HUES64 (cell line): ENCODE measurements at regions not wholly inside any gene's neighbourhood (a gene's known extent, or its start where the extent isn't known, plus 50 kb on each side); places are given as distances from the start of the nearest gene placed in this dataset.

Source experiments
- H3K27ac ChIP-seq: 2 replicates; pipeline ENCODE4 v1.7.0; 2013; ENCODE audit warnings: low read depth, low read length, inconsistent platforms
- H3K27me3 ChIP-seq: 2 replicates; pipeline ENCODE4 v1.6.1; 2013; ENCODE audit warnings: mild to moderate bottlenecking, low read length; ENCODE audit not compliant: insufficient read depth
- H3K36me3 ChIP-seq: 2 replicates; pipeline ENCODE4 v1.6.1; 2013; ENCODE audit warnings: mild to moderate bottlenecking, low read length; ENCODE audit not compliant: insufficient read depth
- H3K4me1 ChIP-seq: 2 replicates; pipeline ENCODE4 v1.6.1; 2013; ENCODE audit warnings: mild to moderate bottlenecking, low read length, moderate library complexity; ENCODE audit not compliant: insufficient read depth
- H3K4me3 ChIP-seq: 2 replicates; pipeline ENCODE4 v1.5.1; 2013; ENCODE audit warnings: mild to moderate bottlenecking, low read length, moderate library complexity
- H3K9ac ChIP-seq: 2 replicates; pipeline ENCODE4 v1.6.1; 2013; ENCODE audit warnings: mild to moderate bottlenecking, low read depth, low read length
- H3K9me3 ChIP-seq: 2 replicates; pipeline ENCODE4 v1.6.1; 2013; ENCODE audit warnings: low read depth, low read length; ENCODE audit not compliant: insufficient read depth
- WGBS: fragments of 150-250, 120-280 bp; methylation state at CpG from one replicate; pipeline ENCODE4 v1.1.7; 2013; ENCODE audit warnings: missing lambda C conversion rate; 5-methylcytosine and 5-hydroxymethylcytosine counted together

GRCh38 chr5:77928776-77929300, 152.7 kb upstream of the TBCA start:
- H3K9me3 ChIP-seq: no peaks in the 10 kb centered on the region
- no peak overlapping the region for H3K4me3 ChIP-seq
- H3K36me3 ChIP-seq: no peaks in the 10 kb centered on the region
- peaks cover 7% of the 10 kb centered on the region; the same call in 1 of the 2 replicates for H3K27me3 ChIP-seq
- no peak overlapping the region for H3K27ac ChIP-seq
- H3K4me1 ChIP-seq: peaks cover 13% of the 10 kb centered on the region
- no peak overlapping the region for H3K9ac ChIP-seq
- WGBS: 88% methylated on average over 9 of the region's 9 CpGs

- WGBS: 95% methylated on average over 1 of the region's 1 CpG
- no peaks in the 10 kb centered on the region for H3K36me3 ChIP-seq
- H3K9me3 ChIP-seq: no peaks in the 10 kb centered on the region
- H3K4me3 ChIP-seq: no peak overlapping the region
- H3K4me1 ChIP-seq: peaks cover 16% of the 10 kb centered on the region
- H3K9ac ChIP-seq: no peak overlapping the region
- no peak overlapping the region for H3K27ac ChIP-seq
- H3K27me3 ChIP-seq: peaks cover 5% of the 10 kb centered on the region; the same call in 1 of the 2 replicates
These were observed 150.2 kb upstream of the TBCA start for GRCh38 chr5:77926337-77926736.

- WGBS: 91% methylated on average over 3 of the region's 3 CpGs
- Histone ChIP-seq H3K27ac (no peak overlapping the region), H3K27me3 (peaks cover 5% of the 10 kb centered on the region; the same call in 1 of the 2 replicates), H3K4me1 (peaks cover 16% of the 10 kb centered on the region), H3K9me3 (no peaks in the 10 kb centered on the region), H3K36me3 (no peaks in the 10 kb centered on the region), H3K4me3 (no peak overlapping the region), H3K9ac (no peak overlapping the region)
These were observed 149.4 kb upstream of the TBCA start for GRCh38 chr5:77925503-77925902.

GRCh38 chr5:77924081-77924480, 147.9 kb upstream of the TBCA start:
- Histone ChIP-seq H3K27me3 (no peaks in the 10 kb centered on the region), H3K27ac (no peak overlapping the region)

GRCh38 chr5:77923666-77924065, 147.5 kb upstream of the TBCA start:
- H3K4me3 ChIP-seq: no peak overlapping the region
- no peaks in the 10 kb centered on the region for H3K36me3 ChIP-seq
- no peaks in the 10 kb centered on the region for H3K9me3 ChIP-seq
- 85% methylated on average over 3 of the region's 4 CpGs for WGBS
- no peak overlapping the region for H3K9ac ChIP-seq
- peaks cover 16% of the 10 kb centered on the region for H3K4me1 ChIP-seq
- no peak overlapping the region for H3K27ac ChIP-seq
- no peaks in the 10 kb centered on the region for H3K27me3 ChIP-seq

More at GRCh38 chr5:77924081-77924480, 147.9 kb upstream of the TBCA start:
- Histone ChIP-seq H3K4me3 (no peak overlapping the region), H3K4me1 (peaks cover 16% of the 10 kb centered on the region), H3K9me3 (no peaks in the 10 kb centered on the region), H3K9ac (no peak overlapping the region), H3K36me3 (no peaks in the 10 kb centered on the region)
- WGBS: 23% methylated on average over 2 of the region's 3 CpGs

- H3K27ac ChIP-seq: no peak overlapping the region
- 91% methylated on average over 4 of the region's 4 CpGs for WGBS
- peaks cover 16% of the 10 kb centered on the region for H3K4me1 ChIP-seq
- H3K9me3 ChIP-seq: no peaks in the 10 kb centered on the region
- H3K36me3 ChIP-seq: no peaks in the 10 kb centered on the region
- no peak overlapping the region for H3K9ac ChIP-seq
- no peaks in the 10 kb centered on the region for H3K27me3 ChIP-seq
- no peak overlapping the region for H3K4me3 ChIP-seq
These were observed 145.1 kb upstream of the TBCA start for GRCh38 chr5:77921094-77921768.

GRCh38 chr5:77920359-77921058, 144.4 kb upstream of the TBCA start:
- no peaks in the 10 kb centered on the region for H3K36me3 ChIP-seq
- WGBS: 91% methylated on average over 5 of the region's 5 CpGs

GRCh38 chr5:77915346-77915745, 139.2 kb upstream of the TBCA start:
- WGBS: 94% methylated on average over 5 of the region's 5 CpGs
- no peak overlapping the region for H3K4me3 ChIP-seq

More at GRCh38 chr5:77920359-77921058, 144.4 kb upstream of the TBCA start:
- Histone ChIP-seq H3K9me3 (no peaks in the 10 kb centered on the region), H3K27ac (no peak overlapping the region), H3K4me1 (peaks cover 16% of the 10 kb centered on the region), H3K4me3 (no peak overlapping the region), H3K27me3 (no peaks in the 10 kb centered on the region), H3K9ac (no peak overlapping the region)

GRCh38 chr5:77912721-77913120, 136.6 kb upstream of the TBCA start:
- 68% methylated on average over 6 of the region's 6 CpGs for WGBS
- H3K4me3 ChIP-seq: no peak overlapping the region
- H3K9ac ChIP-seq: no peak overlapping the region
- H3K27ac ChIP-seq: no peak overlapping the region
- peaks cover 11% of the 10 kb centered on the region for H3K4me1 ChIP-seq
- peaks cover 3% of the 10 kb centered on the region; the same call in 1 of the 2 replicates for H3K27me3 ChIP-seq
- no peaks in the 10 kb centered on the region for H3K9me3 ChIP-seq
- no peaks in the 10 kb centered on the region for H3K36me3 ChIP-seq

More at GRCh38 chr5:77915346-77915745, 139.2 kb upstream of the TBCA start:
- Histone ChIP-seq H3K27me3 (peaks cover 3% of the 10 kb centered on the region; the same call in 1 of the 2 replicates), H3K36me3 (no peaks in the 10 kb centered on the region), H3K27ac (no peak overlapping the region), H3K9ac (no peak overlapping the region), H3K9me3 (no peaks in the 10 kb centered on the region), H3K4me1 (peaks cover 10% of the 10 kb centered on the region)

- H3K9me3 ChIP-seq: no peaks in the 10 kb centered on the region
- H3K9ac ChIP-seq: no peak overlapping the region
- H3K36me3 ChIP-seq: no peaks in the 10 kb centered on the region
- H3K4me3 ChIP-seq: no peak overlapping the region
- peaks cover 11% of the 10 kb centered on the region for H3K4me1 ChIP-seq
- H3K27ac ChIP-seq: no peak overlapping the region
- peaks cover 3% of the 10 kb centered on the region; the same call in 1 of the 2 replicates for H3K27me3 ChIP-seq
These were observed 134.6 kb upstream of the TBCA start for GRCh38 chr5:77910602-77911188.

- H3K9ac ChIP-seq: no peak overlapping the region
- H3K4me3 ChIP-seq: no peak overlapping the region
- no peaks in the 10 kb centered on the region for H3K9me3 ChIP-seq
- 95% methylated on average over 2 of the region's 2 CpGs for WGBS
- H3K27me3 ChIP-seq: peaks cover 3% of the 10 kb centered on the region; the same call in 1 of the 2 replicates
- H3K27ac ChIP-seq: no peak overlapping the region
- no peaks in the 10 kb centered on the region for H3K36me3 ChIP-seq
- peaks cover 11% of the 10 kb centered on the region for H3K4me1 ChIP-seq
These were observed 133.1 kb upstream of the TBCA start for GRCh38 chr5:77909237-77909636.
